HepG2 (cell line): ENCODE measurements at regions not wholly inside any gene's neighbourhood (a gene's known extent, or its start where the extent isn't known, plus 50 kb on each side); places are given as distances from the start of the nearest gene placed in this dataset.

Source experiments
- ATAC-seq: fragments of 200-7000 bp; cut with Tn5 transposase; 3 replicates; pipeline ENCODE4 v1.9.1; 2020; ENCODE audit warnings: mild to moderate bottlenecking, moderate library complexity
- BruUV-seq: library from RNA; stranded (reverse); fragments of 400-500 nt; replicated peaks from 2 replicates; lab custom pipeline; 2021; lab: Mats Ljungman, UMichigan
- CTCF ChIA-PET: fragments of 300-600 bp; formaldehyde crosslinking; extraction: SDS; loops from one replicate; lab custom pipeline; 2021; ENCODE audit warnings: low total read pairs, inconsistent platforms, low intra/inter-chr PET ratio; lab: Yijun Ruan, JAX
- POLR2A ChIA-PET: fragments of 350-600 bp; sonication (Branson Sonifier 250); formaldehyde crosslinking; loops from one replicate; lab custom pipeline; 2020; ENCODE audit warnings: antibody characterized with exemption, inconsistent platforms; lab: Yijun Ruan, JAX
- DNase-seq: peaks from one replicate; pipeline ENCODE4 v3.0.0-alpha.2; 2015; ENCODE audit warnings: low spot score
- FAIRE-seq: peaks from 3 replicates; lab custom pipeline; 2011; peaks lifted over from hg19 to GRCh38; lab: Jason Lieb, UNC
- H2AFZ ChIP-seq: one replicate; pipeline ENCODE4 v1.6.1; 2011; ENCODE audit warnings: low read length, inconsistent platforms
- H3K27ac ChIP-seq: fragments of 300-600 bp; 3 replicates; pipeline ENCODE4 v1.8.0; 2011; ENCODE audit warnings: mixed run types, mild to moderate bottlenecking, mixed read lengths, low read length, inconsistent platforms; ENCODE audit not compliant: insufficient read depth; ENCODE audit errors: extremely low read length
- H3K27me3 ChIP-seq, 2 experiments: fragments of 200-600 bp in 1 of 2; 2 replicates in 1 of 2; 3 replicates in 1 of 2; pipeline versions ENCODE4 v1.6.0 to v1.8.0; 2011; ENCODE audit warnings: low read length in 2 of 2, mild to moderate bottlenecking in 2 of 2, moderate library complexity in 2 of 2, inconsistent platforms in 1 of 2; ENCODE audit not compliant: insufficient read depth in 2 of 2, control insufficient read depth in 1 of 2
- H3K36me3 ChIP-seq, 2 experiments: fragments of 200-600 bp in 1 of 2; replicated peaks in 1 of 2; 2 replicates in 1 of 2; 3 replicates in 1 of 2; pipeline versions ENCODE4 v1.5.1 to v1.8.0; 2011; ENCODE audit warnings: low read length in 2 of 2, inconsistent platforms in 1 of 2; ENCODE audit not compliant: insufficient read depth in 2 of 2, control insufficient read depth in 1 of 2
- H3K4me1 ChIP-seq: 2 replicates; pipeline ENCODE4 v1.5.1; 2012; ENCODE audit warnings: low read length, inconsistent platforms; ENCODE audit not compliant: insufficient read depth
- H3K4me2 ChIP-seq: 2 replicates; pipeline ENCODE4 v1.6.0; 2011; ENCODE audit warnings: low read depth, low read length, inconsistent platforms
- H3K4me3 ChIP-seq, 3 experiments: fragments of 200-600 bp in 1 of 3; sonication (generic), shearing (Covaris generic) in 1 of 3; replicated peaks in 1 of 3; 2 replicates each; pipeline ENCODE4 v1.5.1; 2011 to 2016; ENCODE audit warnings: low read length in 3 of 3, inconsistent platforms in 2 of 3, low read depth in 2 of 3, mild to moderate bottlenecking in 2 of 3, control low read depth in 1 of 3, mixed read lengths in 1 of 3; ENCODE audit not compliant: insufficient read depth in 1 of 3
- H3K79me2 ChIP-seq: one replicate; pipeline ENCODE4 v1.6.1; 2011; ENCODE audit warnings: low read length, inconsistent platforms; ENCODE audit not compliant: insufficient read depth
- H3K9ac ChIP-seq: 2 replicates; pipeline ENCODE4 v1.6.0; 2011; ENCODE audit warnings: mild to moderate bottlenecking, low read depth, low read length, inconsistent platforms; ENCODE audit not compliant: insufficient read depth
- H3K9me3 ChIP-seq: 2 replicates; pipeline ENCODE4 v1.5.1; 2012; ENCODE audit warnings: mild to moderate bottlenecking, low read length
- H4K20me1 ChIP-seq: 2 replicates; pipeline ENCODE4 v1.6.0; 2011; ENCODE audit warnings: inconsistent platforms, mild to moderate bottlenecking, low read length, moderate library complexity; ENCODE audit not compliant: insufficient read depth
- HMG20B ChIP-seq: conservative IDR thresholded peaks from 2 replicates; pipeline ENCODE4 v1.6.1; 2016; ENCODE audit warnings: missing genetic modification reagents, missing compliant biosample characterization
- KDM5A ChIP-seq: fragments of 200-600 bp; sonication (generic); IDR thresholded peaks from 2 replicates; pipeline ENCODE4 v1.7.0; 2018; ENCODE audit warnings: antibody characterized with exemption, mild to moderate bottlenecking, low read length, borderline replicate concordance
- NR2F2 ChIP-seq: IDR thresholded peaks from 2 replicates; pipeline ENCODE4 v1.6.1; 2012; ENCODE audit warnings: low read depth, inconsistent platforms, borderline replicate concordance
- RBM22 ChIP-seq: fragments of 200-400 bp; formaldehyde crosslinking; optimal IDR thresholded peaks from 2 replicates; pipeline ENCODE3; 2017; ENCODE audit warnings: mild to moderate bottlenecking, low read length, moderate library complexity
- YY1 ChIP-seq: IDR thresholded peaks from 2 replicates; pipeline ENCODE4 v1.6.1; 2011; ENCODE audit warnings: low read length, low read depth, moderate library complexity, mild to moderate bottlenecking; ENCODE audit not compliant: insufficient read depth, insufficient replicate concordance
- ZNF614 ChIP-seq: IDR thresholded peaks from 2 replicates; pipeline ENCODE4 v1.6.1; 2018; ENCODE audit warnings: missing biosample characterization, missing genetic modification reagents, inconsistent platforms, borderline replicate concordance
- WGBS: methylation state at CpG from one replicate; pipeline ENCODE4 v1.1.6; 2017; ENCODE audit warnings: low lambda C conversion rate; 5-methylcytosine and 5-hydroxymethylcytosine counted together
- in situ Hi-C: cut with HindIII; loops from 2 replicates; pipeline ENCODE4 v1.10.0; 2017; ENCODE audit warnings: low pct_unique_long_range_greater_than_20kb; ENCODE audit not compliant: extremely low pct_ligation_motif_present
- intact Hi-C: fragments of 100-400 bp; cut with micrococcal nuclease; formaldehyde crosslinking; loops from one replicate; pipeline ENCODE4 v1.10.0; 2022; ENCODE audit not compliant: unreplicated experiment
- TF ChIP-seq, protein P1 (sequence below): sonication (generic); formaldehyde crosslinking; IDR thresholded peaks from 2 replicates; pipeline ENCODE4 v1.8.1; 2023; ENCODE audit warnings: mild to moderate bottlenecking, missing genetic modification reagents
- TF ChIP-seq, protein P2 (sequence below): IDR thresholded peaks from 2 replicates; pipeline ENCODE4 v1.6.1; 2012; ENCODE audit warnings: low read length, improper control_type of control experiment
- TF ChIP-seq, protein P3 (sequence below): sonication (generic); formaldehyde crosslinking; IDR thresholded peaks from one replicate; pipeline ENCODE4 v1.5.1; 2020; ENCODE audit warnings: mild to moderate bottlenecking, missing genetic modification reagents; ENCODE audit errors: not compliant biosample characterization

DNA sequence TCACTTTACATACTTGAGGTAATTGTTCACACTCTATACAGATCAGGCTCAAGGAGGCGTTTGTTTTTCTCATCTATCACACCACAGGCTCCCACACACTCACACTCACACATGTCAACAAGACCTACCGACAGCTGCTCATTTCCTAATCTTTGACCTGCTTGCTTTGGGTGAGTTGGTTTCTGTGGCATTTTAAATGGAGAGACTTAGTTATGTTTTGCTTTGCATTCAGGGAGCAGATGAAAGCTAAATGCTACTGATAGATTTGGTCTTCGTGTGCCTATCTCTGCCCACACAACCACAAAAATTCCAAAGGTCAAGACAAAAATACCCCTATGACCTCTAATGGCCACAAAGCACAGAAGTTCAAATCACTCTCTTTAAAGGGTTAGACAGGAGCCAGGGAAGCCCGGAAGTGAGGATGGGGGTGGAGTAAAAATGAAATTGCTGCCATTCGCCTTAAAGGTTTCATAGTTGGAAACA is 203.5 kb upstream of the G2E3 start:
- DNase-seq = peak; percentile 84
- TF ChIP-seq RBM22 (no peak), KDM5A (no peak), YY1 (no peak), ZNF614 (CRISPR knock-in tag) (0 out of 2 replicates have a peak, but pooled peaks have one; percentile 55), HMG20B (CRISPR knock-in tag) (peak; percentile 95), NR2F2 (peak; percentile 99)
- TF ChIP-seq, protein P1, sequence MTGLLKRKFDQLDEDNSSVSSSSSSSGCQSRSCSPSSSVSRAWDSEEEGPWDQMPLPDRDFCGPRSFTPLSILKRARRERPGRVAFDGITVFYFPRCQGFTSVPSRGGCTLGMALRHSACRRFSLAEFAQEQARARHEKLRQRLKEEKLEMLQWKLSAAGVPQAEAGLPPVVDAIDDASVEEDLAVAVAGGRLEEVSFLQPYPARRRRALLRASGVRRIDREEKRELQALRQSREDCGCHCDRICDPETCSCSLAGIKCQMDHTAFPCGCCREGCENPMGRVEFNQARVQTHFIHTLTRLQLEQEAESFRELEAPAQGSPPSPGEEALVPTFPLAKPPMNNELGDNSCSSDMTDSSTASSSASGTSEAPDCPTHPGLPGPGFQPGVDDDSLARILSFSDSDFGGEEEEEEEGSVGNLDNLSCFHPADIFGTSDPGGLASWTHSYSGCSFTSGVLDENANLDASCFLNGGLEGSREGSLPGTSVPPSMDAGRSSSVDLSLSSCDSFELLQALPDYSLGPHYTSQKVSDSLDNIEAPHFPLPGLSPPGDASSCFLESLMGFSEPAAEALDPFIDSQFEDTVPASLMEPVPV (CRISPR knock-in tag) = no peak
- TF ChIP-seq, protein P2, sequence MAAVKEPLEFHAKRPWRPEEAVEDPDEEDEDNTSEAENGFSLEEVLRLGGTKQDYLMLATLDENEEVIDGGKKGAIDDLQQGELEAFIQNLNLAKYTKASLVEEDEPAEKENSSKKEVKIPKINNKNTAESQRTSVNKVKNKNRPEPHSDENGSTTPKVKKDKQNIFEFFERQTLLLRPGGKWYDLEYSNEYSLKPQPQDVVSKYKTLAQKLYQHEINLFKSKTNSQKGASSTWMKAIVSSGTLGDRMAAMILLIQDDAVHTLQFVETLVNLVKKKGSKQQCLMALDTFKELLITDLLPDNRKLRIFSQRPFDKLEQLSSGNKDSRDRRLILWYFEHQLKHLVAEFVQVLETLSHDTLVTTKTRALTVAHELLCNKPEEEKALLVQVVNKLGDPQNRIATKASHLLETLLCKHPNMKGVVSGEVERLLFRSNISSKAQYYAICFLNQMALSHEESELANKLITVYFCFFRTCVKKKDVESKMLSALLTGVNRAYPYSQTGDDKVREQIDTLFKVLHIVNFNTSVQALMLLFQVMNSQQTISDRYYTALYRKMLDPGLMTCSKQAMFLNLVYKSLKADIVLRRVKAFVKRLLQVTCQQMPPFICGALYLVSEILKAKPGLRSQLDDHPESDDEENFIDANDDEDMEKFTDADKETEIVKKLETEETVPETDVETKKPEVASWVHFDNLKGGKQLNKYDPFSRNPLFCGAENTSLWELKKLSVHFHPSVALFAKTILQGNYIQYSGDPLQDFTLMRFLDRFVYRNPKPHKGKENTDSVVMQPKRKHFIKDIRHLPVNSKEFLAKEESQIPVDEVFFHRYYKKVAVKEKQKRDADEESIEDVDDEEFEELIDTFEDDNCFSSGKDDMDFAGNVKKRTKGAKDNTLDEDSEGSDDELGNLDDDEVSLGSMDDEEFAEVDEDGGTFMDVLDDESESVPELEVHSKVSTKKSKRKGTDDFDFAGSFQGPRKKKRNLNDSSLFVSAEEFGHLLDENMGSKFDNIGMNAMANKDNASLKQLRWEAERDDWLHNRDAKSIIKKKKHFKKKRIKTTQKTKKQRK = no peak
- TF ChIP-seq, protein P3, sequence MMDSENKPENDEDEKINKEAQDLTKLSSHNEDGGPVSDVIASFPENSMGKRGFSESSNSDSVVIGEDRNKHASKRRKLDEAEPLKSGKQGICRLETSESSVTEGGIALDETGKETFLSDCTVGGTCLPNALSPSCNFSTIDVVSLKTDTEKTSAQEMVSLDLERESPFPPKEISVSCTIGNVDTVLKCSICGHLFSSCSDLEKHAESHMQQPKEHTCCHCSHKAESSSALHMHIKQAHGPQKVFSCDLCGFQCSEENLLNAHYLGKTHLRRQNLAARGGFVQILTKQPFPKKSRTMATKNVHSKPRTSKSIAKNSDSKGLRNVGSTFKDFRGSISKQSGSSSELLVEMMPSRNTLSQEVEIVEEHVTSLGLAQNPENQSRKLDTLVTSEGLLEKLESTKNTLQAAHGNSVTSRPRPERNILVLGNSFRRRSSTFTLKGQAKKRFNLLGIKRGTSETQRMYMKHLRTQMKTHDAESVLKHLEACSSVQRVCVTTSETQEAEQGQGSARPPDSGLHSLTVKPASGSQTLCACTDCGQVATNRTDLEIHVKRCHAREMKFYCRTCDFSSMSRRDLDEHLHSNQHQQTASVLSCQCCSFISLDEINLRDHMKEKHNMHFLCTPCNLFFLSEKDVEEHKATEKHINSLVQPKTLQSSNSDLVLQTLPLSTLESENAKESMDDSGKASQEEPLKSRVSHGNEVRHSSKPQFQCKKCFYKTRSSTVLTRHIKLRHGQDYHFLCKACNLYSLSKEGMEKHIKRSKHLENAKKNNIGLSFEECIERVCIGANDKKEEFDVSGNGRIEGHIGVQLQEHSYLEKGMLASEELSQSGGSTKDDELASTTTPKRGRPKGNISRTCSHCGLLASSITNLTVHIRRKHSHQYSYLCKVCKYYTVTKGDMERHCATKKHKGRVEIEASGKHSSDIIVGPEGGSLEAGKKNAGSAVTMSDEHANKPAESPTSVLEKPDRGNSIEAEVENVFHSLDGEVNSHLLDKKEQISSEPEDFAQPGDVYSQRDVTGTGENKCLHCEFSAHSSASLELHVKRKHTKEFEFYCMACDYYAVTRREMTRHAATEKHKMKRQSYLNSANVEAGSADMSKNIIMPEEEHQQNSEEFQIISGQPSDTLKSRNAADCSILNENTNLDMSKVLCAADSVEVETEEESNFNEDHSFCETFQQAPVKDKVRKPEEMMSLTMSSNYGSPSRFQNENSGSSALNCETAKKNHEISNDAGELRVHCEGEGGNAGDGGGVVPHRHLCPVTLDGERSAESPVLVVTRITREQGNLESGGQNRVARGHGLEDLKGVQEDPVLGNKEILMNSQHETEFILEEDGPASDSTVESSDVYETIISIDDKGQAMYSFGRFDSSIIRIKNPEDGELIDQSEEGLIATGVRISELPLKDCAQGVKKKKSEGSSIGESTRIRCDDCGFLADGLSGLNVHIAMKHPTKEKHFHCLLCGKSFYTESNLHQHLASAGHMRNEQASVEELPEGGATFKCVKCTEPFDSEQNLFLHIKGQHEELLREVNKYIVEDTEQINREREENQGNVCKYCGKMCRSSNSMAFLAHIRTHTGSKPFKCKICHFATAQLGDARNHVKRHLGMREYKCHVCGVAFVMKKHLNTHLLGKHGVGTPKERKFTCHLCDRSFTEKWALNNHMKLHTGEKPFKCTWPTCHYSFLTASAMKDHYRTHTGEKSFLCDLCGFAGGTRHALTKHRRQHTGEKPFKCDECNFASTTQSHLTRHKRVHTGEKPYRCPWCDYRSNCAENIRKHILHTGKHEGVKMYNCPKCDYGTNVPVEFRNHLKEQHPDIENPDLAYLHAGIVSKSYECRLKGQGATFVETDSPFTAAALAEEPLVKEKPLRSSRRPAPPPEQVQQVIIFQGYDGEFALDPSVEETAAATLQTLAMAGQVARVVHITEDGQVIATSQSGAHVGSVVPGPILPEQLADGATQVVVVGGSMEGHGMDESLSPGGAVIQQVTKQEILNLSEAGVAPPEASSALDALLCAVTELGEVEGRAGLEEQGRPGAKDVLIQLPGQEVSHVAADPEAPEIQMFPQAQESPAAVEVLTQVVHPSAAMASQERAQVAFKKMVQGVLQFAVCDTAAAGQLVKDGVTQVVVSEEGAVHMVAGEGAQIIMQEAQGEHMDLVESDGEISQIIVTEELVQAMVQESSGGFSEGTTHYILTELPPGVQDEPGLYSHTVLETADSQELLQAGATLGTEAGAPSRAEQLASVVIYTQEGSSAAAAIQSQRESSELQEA (CRISPR knock-in tag) = no peak

More for the DNA sequence above, 203.5 kb upstream of the G2E3 start:
- FAIRE-seq (peak; percentile 63), ATAC-seq (peak; percentile 74)
- 1% methylated on average over 5 of the region's 5 CpGs for WGBS
- Histone ChIP-seq H3K36me3 (no peaks in the 10 kb centered on the region), H4K20me1 (no peaks in the 10 kb centered on the region), H3K4me1 (peaks cover 15% of the 10 kb centered on the region), H3K4me2 (no peak overlapping the region; the same call in 1 of the 2 replicates), H3K9me3 (no peaks in the 10 kb centered on the region), H3K4me3 (no peak overlapping the region), H2AFZ (no peak overlapping the region), H3K79me2 (no peaks in the 10 kb centered on the region), H3K27ac (no peak overlapping the region), H3K9ac (no peak overlapping the region), H3K27me3 (peaks cover 0 to 14% of the 10 kb centered on the region in 2 experiments; a peak in 1 of 5 replicates)
- in situ Hi-C loops (no loop called here), intact Hi-C loops (no loop called here)
- BruUV-seq = no TSS peak
- ChIA-PET CTCF (no interaction called here), POLR2A (no interaction called here)
